ENCODE measurements at regions not wholly inside any gene's neighbourhood (a gene's known extent, or its start where the extent isn't known, plus 50 kb on each side); places are given as distances from the start of the nearest gene placed in this dataset.

GRCh38 chr4:94395562-94395961 is 52.9 kb upstream of the HPGDS start:
- WGBS (ENCODE audit: insufficient coverage): no CpG with 5 or more reads among the region's 1 CpG
- peaks cover 0 to 3% (median 0%) of the 10 kb centered on the region in 4 experiments for H3K4me1 ChIP-seq (ENCODE audit: control extremely low read depth in 1 of 4, control insufficient read depth in 4 of 4, insufficient read depth in 4 of 4, low read length in 3 of 4)
- DNase-seq: no peak
- no peaks in the 10 kb centered on the region for H3K36me3 ChIP-seq (ENCODE audit: control insufficient read depth in 4 of 4, insufficient read depth in 4 of 4, low read length in 3 of 4)
- H3K4me3 ChIP-seq (ENCODE audit: control insufficient read depth in 1 of 7, extremely low read depth in 1 of 7, insufficient read depth in 4 of 7, low read depth in 2 of 7, low read length in 6 of 7): no peak overlapping the region
- H3K27ac ChIP-seq (ENCODE audit: insufficient read depth in 1 of 2, low read depth in 1 of 2, low read length in 2 of 2, poor library complexity in 1 of 2, severe bottlenecking in 2 of 2): no peak overlapping the region
- CTCF ChIA-PET: interaction anchor here (1.3 to 2.6 kb wide), 4 partner anchors 10 to 93 kb away, joined by 3 to 11 read pairs (median 6); no protein-coding TSS in a partner anchor
- H3K27me3 ChIP-seq (replicated peaks in 2 of 5; ENCODE audit: control insufficient read depth in 4 of 5, insufficient read depth in 5 of 5, low read length in 4 of 5): no peaks in the 10 kb centered on the region
- no peaks in the 10 kb centered on the region for H3K9me3 ChIP-seq (ENCODE audit: control extremely low read depth in 1 of 5, control insufficient read depth in 4 of 5, insufficient read depth in 2 of 5, low read depth in 1 of 5, low read length in 4 of 5)
- POLR2A ChIA-PET: no interaction called here

- no peak overlapping the region for H3K27ac ChIP-seq (ENCODE audit: insufficient read depth in 1 of 2, low read depth in 1 of 2, low read length in 2 of 2, poor library complexity in 1 of 2, severe bottlenecking in 2 of 2)
- no peaks in the 10 kb centered on the region for H3K9me3 ChIP-seq (ENCODE audit: control extremely low read depth in 1 of 5, control insufficient read depth in 4 of 5, insufficient read depth in 2 of 5, low read depth in 1 of 5, low read length in 4 of 5)
- ChIA-PET CTCF (interaction anchor here (1.3 to 2.6 kb wide), 4 partner anchors 10 to 95 kb away, joined by 3 to 8 read pairs (median 6); no protein-coding TSS in a partner anchor), POLR2A (no interaction called here)
- no peaks in the 10 kb centered on the region for H3K27me3 ChIP-seq (replicated peaks in 2 of 5; ENCODE audit: control insufficient read depth in 4 of 5, insufficient read depth in 5 of 5, low read length in 4 of 5)
- no peak overlapping the region for H3K4me3 ChIP-seq (ENCODE audit: control insufficient read depth in 1 of 7, extremely low read depth in 1 of 7, insufficient read depth in 4 of 7, low read depth in 2 of 7, low read length in 6 of 7)
- no peak for DNase-seq
- WGBS (ENCODE audit: insufficient coverage): no CpG with 5 or more reads among the region's 2 CpGs
- H3K36me3 ChIP-seq (ENCODE audit: control insufficient read depth in 4 of 4, insufficient read depth in 4 of 4, low read length in 3 of 4): no peaks in the 10 kb centered on the region
- H3K4me1 ChIP-seq (ENCODE audit: control extremely low read depth in 1 of 4, control insufficient read depth in 4 of 4, insufficient read depth in 4 of 4, low read length in 3 of 4): peaks cover 0 to 3% (median 0%) of the 10 kb centered on the region in 4 experiments
These were observed 54.3 kb upstream of the HPGDS start for GRCh38 chr4:94396984-94397383.

- Histone ChIP-seq H3K27me3 (replicated peaks in 2 of 5; ENCODE audit: control insufficient read depth in 4 of 5, insufficient read depth in 5 of 5, low read length in 4 of 5) (no peaks in the 10 kb centered on the region), H3K27ac (ENCODE audit: insufficient read depth in 1 of 2, low read depth in 1 of 2, low read length in 2 of 2, poor library complexity in 1 of 2, severe bottlenecking in 2 of 2) (no peak overlapping the region), H3K9me3 (ENCODE audit: control extremely low read depth in 1 of 5, control insufficient read depth in 4 of 5, insufficient read depth in 2 of 5, low read depth in 1 of 5, low read length in 4 of 5) (no peaks in the 10 kb centered on the region), H3K4me3 (ENCODE audit: control insufficient read depth in 1 of 7, extremely low read depth in 1 of 7, insufficient read depth in 4 of 7, low read depth in 2 of 7, low read length in 6 of 7) (no peak overlapping the region), H3K4me1 (ENCODE audit: control extremely low read depth in 1 of 4, control insufficient read depth in 4 of 4, insufficient read depth in 4 of 4, low read length in 3 of 4) (peaks cover 0 to 3% (median 0%) of the 10 kb centered on the region in 4 experiments), H3K36me3 (ENCODE audit: control insufficient read depth in 4 of 4, insufficient read depth in 4 of 4, low read length in 3 of 4) (no peaks in the 10 kb centered on the region)
- WGBS (ENCODE audit: insufficient coverage): 100% methylated on average over 1 of the region's 2 CpGs
- DNase-seq: no peak
- POLR2A ChIA-PET: no interaction called here
- CTCF ChIA-PET: interaction anchor here (1.3 to 2.6 kb wide), 4 partner anchors 9 to 95 kb away, joined by 3 to 8 read pairs (median 6); no protein-coding TSS in a partner anchor
These were observed 54.1 kb upstream of the PDLIM5 start for GRCh38 chr4:94397635-94398034.

GRCh38 chr4:94399277-94399676 is 52.5 kb upstream of the PDLIM5 start:
- no peak for DNase-seq
- WGBS (ENCODE audit: insufficient coverage): 100% methylated on average over 1 of the region's 2 CpGs
- H3K4me1 ChIP-seq (ENCODE audit: control extremely low read depth in 1 of 4, control insufficient read depth in 4 of 4, insufficient read depth in 4 of 4, low read length in 3 of 4): peaks cover 0 to 3% (median 0%) of the 10 kb centered on the region in 4 experiments
- ChIA-PET CTCF (interaction anchor here (2.1 kb wide), 1 partner anchor 8 kb away, joined by 6 read pairs; no protein-coding TSS in a partner anchor), POLR2A (no interaction called here)
- H3K27me3 ChIP-seq (replicated peaks in 2 of 5; ENCODE audit: control insufficient read depth in 4 of 5, insufficient read depth in 5 of 5, low read length in 4 of 5): no peaks in the 10 kb centered on the region
- H3K9me3 ChIP-seq (ENCODE audit: control extremely low read depth in 1 of 5, control insufficient read depth in 4 of 5, insufficient read depth in 2 of 5, low read depth in 1 of 5, low read length in 4 of 5): no peaks in the 10 kb centered on the region
- no peak overlapping the region for H3K27ac ChIP-seq (ENCODE audit: insufficient read depth in 1 of 2, low read depth in 1 of 2, low read length in 2 of 2, poor library complexity in 1 of 2, severe bottlenecking in 2 of 2)
- no peaks in the 10 kb centered on the region for H3K36me3 ChIP-seq (ENCODE audit: control insufficient read depth in 4 of 4, insufficient read depth in 4 of 4, low read length in 3 of 4)
- H3K4me3 ChIP-seq (ENCODE audit: control insufficient read depth in 1 of 7, extremely low read depth in 1 of 7, insufficient read depth in 4 of 7, low read depth in 2 of 7, low read length in 6 of 7): no peak overlapping the region

GRCh38 chr4:94399721-94400120 is 52.0 kb upstream of the PDLIM5 start:
- no peaks in the 10 kb centered on the region for H3K27me3 ChIP-seq (replicated peaks in 2 of 5; ENCODE audit: control insufficient read depth in 4 of 5, insufficient read depth in 5 of 5, low read length in 4 of 5)

GRCh38 chr4:94400191-94400590 is 51.6 kb upstream of the PDLIM5 start:
- H3K27me3 ChIP-seq (replicated peaks in 2 of 5; ENCODE audit: control insufficient read depth in 4 of 5, insufficient read depth in 5 of 5, low read length in 4 of 5): no peaks in the 10 kb centered on the region
- H3K36me3 ChIP-seq (ENCODE audit: control insufficient read depth in 4 of 4, insufficient read depth in 4 of 4, low read length in 3 of 4): no peaks in the 10 kb centered on the region
- H3K9me3 ChIP-seq (ENCODE audit: control extremely low read depth in 1 of 5, control insufficient read depth in 4 of 5, insufficient read depth in 2 of 5, low read depth in 1 of 5, low read length in 4 of 5): no peaks in the 10 kb centered on the region
- ChIA-PET POLR2A (interaction anchor here (0.6 kb wide), 1 partner anchor 663 kb away, joined by 3 read pairs; no protein-coding TSS in a partner anchor), CTCF (interaction anchor here (1.0 to 2.1 kb wide), 2 partner anchors 9 to 66 kb away, joined by 3 to 6 read pairs; no protein-coding TSS in a partner anchor)
- H3K27ac ChIP-seq (ENCODE audit: insufficient read depth in 1 of 2, low read depth in 1 of 2, low read length in 2 of 2, poor library complexity in 1 of 2, severe bottlenecking in 2 of 2): no peak overlapping the region
- no peak overlapping the region for H3K4me3 ChIP-seq (ENCODE audit: control insufficient read depth in 1 of 7, extremely low read depth in 1 of 7, insufficient read depth in 4 of 7, low read depth in 2 of 7, low read length in 6 of 7)
- WGBS (ENCODE audit: insufficient coverage): 94% methylated on average over 3 of the region's 3 CpGs
- H3K4me1 ChIP-seq (ENCODE audit: control extremely low read depth in 1 of 4, control insufficient read depth in 4 of 4, insufficient read depth in 4 of 4, low read length in 3 of 4): peaks cover 0 to 3% (median 0%) of the 10 kb centered on the region in 4 experiments
- DNase-seq: no peak

More at GRCh38 chr4:94399721-94400120, 52.0 kb upstream of the PDLIM5 start:
- Histone ChIP-seq H3K9me3 (ENCODE audit: control extremely low read depth in 1 of 5, control insufficient read depth in 4 of 5, insufficient read depth in 2 of 5, low read depth in 1 of 5, low read length in 4 of 5) (no peaks in the 10 kb centered on the region), H3K4me1 (ENCODE audit: control extremely low read depth in 1 of 4, control insufficient read depth in 4 of 4, insufficient read depth in 4 of 4, low read length in 3 of 4) (peaks cover 0 to 3% (median 0%) of the 10 kb centered on the region in 4 experiments), H3K27ac (ENCODE audit: insufficient read depth in 1 of 2, low read depth in 1 of 2, low read length in 2 of 2, poor library complexity in 1 of 2, severe bottlenecking in 2 of 2) (no peak overlapping the region), H3K4me3 (ENCODE audit: control insufficient read depth in 1 of 7, extremely low read depth in 1 of 7, insufficient read depth in 4 of 7, low read depth in 2 of 7, low read length in 6 of 7) (no peak overlapping the region), H3K36me3 (ENCODE audit: control insufficient read depth in 4 of 4, insufficient read depth in 4 of 4, low read length in 3 of 4) (no peaks in the 10 kb centered on the region)
- DNase-seq: no peak
- no CpG with 5 or more reads among the region's 1 CpG for WGBS (ENCODE audit: insufficient coverage)
- ChIA-PET POLR2A (no interaction called here), CTCF (interaction anchor here (2.1 kb wide), 1 partner anchor 9 kb away, joined by 6 read pairs; no protein-coding TSS in a partner anchor)
